ENCODE measurements at regions not wholly inside any gene's neighbourhood (a gene's known extent, or its start where the extent isn't known, plus 50 kb on each side); places are given as distances from the start of the nearest gene placed in this dataset.

GRCh38 chr6:23388086-23388783 is 737.8 kb upstream of the NRSN1 start (continued):
- no peak for TF ChIP-seq FOXA2 (IDR thresholded peaks at IDR 0.05)
- no peak for TF ChIP-seq ATF3 (IDR thresholded peaks at IDR 0.05)

- H3K9me3 ChIP-seq (ENCODE audit: control insufficient read depth in 4 of 4, low read length in 3 of 4) = no peaks in the 10 kb centered on the region
Measured at GRCh38 chr6:23389386-23389785, 736.6 kb upstream of the NRSN1 start.

GRCh38 chr6:23390221-23390620 is 735.8 kb upstream of the NRSN1 start:
- H3K9ac ChIP-seq (ENCODE audit: low read depth in 1 of 2, low read length in 2 of 2) = no peak overlapping the region
- no peaks in the 10 kb centered on the region for H3K4me1 ChIP-seq (ENCODE audit: control insufficient read depth in 4 of 4, insufficient read depth in 4 of 4, low read length in 3 of 4)
- DNase-seq (ENCODE audit: low spot score) = no peak
- no peak for TF ChIP-seq JUND (IDR thresholded peaks at IDR 0.05)
- TF ChIP-seq SP1 (IDR thresholded peaks at IDR 0.05) = no peak
- no peak for TF ChIP-seq HNF4G (IDR thresholded peaks at IDR 0.05)
- no peak for TF ChIP-seq RXRA (IDR thresholded peaks at IDR 0.05)
- no peak for TF ChIP-seq MAX (IDR thresholded peaks at IDR 0.05)
- no peak for TF ChIP-seq NR2F2 (IDR thresholded peaks at IDR 0.05)
- TF ChIP-seq GABPA (IDR thresholded peaks at IDR 0.05 in 1 of 2, conservative IDR thresholded peaks at IDR 0.05 in 1 of 2) = no peak
- TF ChIP-seq EGR1 (IDR thresholded peaks at IDR 0.05; ENCODE audit: low read depth in 2 of 2) = no peak
- no peak for TF ChIP-seq YY1 (IDR thresholded peaks at IDR 0.05)
- TF ChIP-seq FOXA1 (IDR thresholded peaks at IDR 0.05) = no peak
- no peak for TF ChIP-seq CTCF (IDR thresholded peaks at IDR 0.05; ENCODE audit: low read depth, low read length, missing input control)
- no peak for TF ChIP-seq FOXA2 (IDR thresholded peaks at IDR 0.05)
- H3K9me3 ChIP-seq (ENCODE audit: control insufficient read depth in 4 of 4, low read length in 3 of 4) = no peaks in the 10 kb centered on the region
- H3K27me3 ChIP-seq (ENCODE audit: control insufficient read depth in 4 of 4, insufficient read depth in 4 of 4, low read length in 3 of 4) = no peaks in the 10 kb centered on the region
- 69% methylated on average over 2 of the region's 2 CpGs for WGBS
- H3K27ac ChIP-seq (ENCODE audit: low read depth in 1 of 2, low read length in 2 of 2) = no peak overlapping the region
- H3K4me3 ChIP-seq (ENCODE audit: low read depth in 1 of 3, low read length in 3 of 3) = no peak overlapping the region
- no peaks in the 10 kb centered on the region for H3K36me3 ChIP-seq (ENCODE audit: control insufficient read depth in 4 of 4, insufficient read depth in 3 of 4, low read depth in 1 of 4, low read length in 3 of 4)

More at GRCh38 chr6:23389386-23389785, 736.6 kb upstream of the NRSN1 start:
- H3K27me3 ChIP-seq (ENCODE audit: control insufficient read depth in 4 of 4, insufficient read depth in 4 of 4, low read length in 3 of 4) = no peaks in the 10 kb centered on the region
- no peaks in the 10 kb centered on the region for H3K36me3 ChIP-seq (ENCODE audit: control insufficient read depth in 4 of 4, insufficient read depth in 3 of 4, low read depth in 1 of 4, low read length in 3 of 4)
- H3K4me1 ChIP-seq (ENCODE audit: control insufficient read depth in 4 of 4, insufficient read depth in 4 of 4, low read length in 3 of 4) = no peaks in the 10 kb centered on the region
- 91% methylated on average over 3 of the region's 3 CpGs for WGBS
- H3K27ac ChIP-seq (ENCODE audit: low read depth in 1 of 2, low read length in 2 of 2) = no peak overlapping the region
- no peak overlapping the region for H3K9ac ChIP-seq (ENCODE audit: low read depth in 1 of 2, low read length in 2 of 2)
- no peak for TF ChIP-seq YY1 (IDR thresholded peaks at IDR 0.05)
- TF ChIP-seq RXRA (IDR thresholded peaks at IDR 0.05) = no peak
- no peak for TF ChIP-seq FOXA1 (IDR thresholded peaks at IDR 0.05)
- TF ChIP-seq EGR1 (IDR thresholded peaks at IDR 0.05; ENCODE audit: low read depth in 2 of 2) = no peak
- TF ChIP-seq SP1 (IDR thresholded peaks at IDR 0.05) = no peak
- no peak for TF ChIP-seq TAF1 (conservative IDR thresholded peaks at IDR 0.05)
- TF ChIP-seq HNF4A (conservative IDR thresholded peaks at IDR 0.05) = no peak
- TF ChIP-seq ZBTB33 (IDR thresholded peaks at IDR 0.05) = no peak
- H3K4me3 ChIP-seq (ENCODE audit: low read depth in 1 of 3, low read length in 3 of 3) = no peak overlapping the region
- no peak for DNase-seq (ENCODE audit: low spot score)
